GM12873 (cell line): ENCODE measurements at regions not wholly inside any gene's neighbourhood (a gene's known extent, or its start where the extent isn't known, plus 50 kb on each side); places are given as distances from the start of the nearest gene placed in this dataset.

ENCODE experiments used
- TF ChIP-seq, protein P1 (sequence below): IDR thresholded peaks from 2 replicates; pipeline ENCODE4 v1.5.1; 2012; ENCODE audit warnings: low read depth, mild to moderate bottlenecking, moderate library complexity, low read length, control low read depth; ENCODE audit not compliant: insufficient read depth; ENCODE audit errors: missing control alignments

DNA sequence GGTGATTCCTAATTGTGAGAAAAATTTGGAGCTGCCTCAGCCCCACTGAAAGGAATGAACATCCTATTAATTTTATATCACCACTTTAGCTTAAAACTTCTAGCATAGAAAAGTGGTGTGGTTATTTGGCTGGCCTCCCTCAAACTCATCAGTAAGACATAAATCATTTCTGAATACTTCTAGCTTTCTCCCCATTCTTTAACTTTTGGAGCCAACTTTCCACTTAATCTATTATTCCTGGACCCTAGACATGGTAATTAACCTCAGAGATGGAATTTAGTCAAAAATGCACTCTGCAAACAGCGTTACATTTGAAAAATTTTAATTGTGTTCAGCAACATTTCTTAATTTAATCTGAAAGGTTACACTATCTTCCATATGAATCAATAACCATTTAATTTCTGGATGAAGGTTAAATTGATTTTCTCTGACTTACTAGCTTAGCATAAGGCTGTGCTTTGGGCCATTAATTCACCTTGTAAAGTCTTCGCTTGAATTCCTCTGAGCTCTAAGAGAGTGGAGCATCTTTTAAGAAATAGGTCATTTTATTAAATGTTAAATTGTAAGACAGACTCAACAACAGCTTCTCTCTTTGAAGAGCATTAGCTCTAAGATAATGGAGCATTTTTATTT, 753.6 kb upstream of the STXBP6 start:
- TF ChIP-seq, protein P1, sequence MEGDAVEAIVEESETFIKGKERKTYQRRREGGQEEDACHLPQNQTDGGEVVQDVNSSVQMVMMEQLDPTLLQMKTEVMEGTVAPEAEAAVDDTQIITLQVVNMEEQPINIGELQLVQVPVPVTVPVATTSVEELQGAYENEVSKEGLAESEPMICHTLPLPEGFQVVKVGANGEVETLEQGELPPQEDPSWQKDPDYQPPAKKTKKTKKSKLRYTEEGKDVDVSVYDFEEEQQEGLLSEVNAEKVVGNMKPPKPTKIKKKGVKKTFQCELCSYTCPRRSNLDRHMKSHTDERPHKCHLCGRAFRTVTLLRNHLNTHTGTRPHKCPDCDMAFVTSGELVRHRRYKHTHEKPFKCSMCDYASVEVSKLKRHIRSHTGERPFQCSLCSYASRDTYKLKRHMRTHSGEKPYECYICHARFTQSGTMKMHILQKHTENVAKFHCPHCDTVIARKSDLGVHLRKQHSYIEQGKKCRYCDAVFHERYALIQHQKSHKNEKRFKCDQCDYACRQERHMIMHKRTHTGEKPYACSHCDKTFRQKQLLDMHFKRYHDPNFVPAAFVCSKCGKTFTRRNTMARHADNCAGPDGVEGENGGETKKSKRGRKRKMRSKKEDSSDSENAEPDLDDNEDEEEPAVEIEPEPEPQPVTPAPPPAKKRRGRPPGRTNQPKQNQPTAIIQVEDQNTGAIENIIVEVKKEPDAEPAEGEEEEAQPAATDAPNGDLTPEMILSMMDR, result no peak

GRCh38 chr14:25800841-25801240, 750.9 kb upstream of the STXBP6 start:
- TF ChIP-seq, protein P1, result no peak

GRCh38 chr14:25788252-25788651, 738.3 kb upstream of the STXBP6 start:
- TF ChIP-seq, protein P1, result no peak

DNA sequence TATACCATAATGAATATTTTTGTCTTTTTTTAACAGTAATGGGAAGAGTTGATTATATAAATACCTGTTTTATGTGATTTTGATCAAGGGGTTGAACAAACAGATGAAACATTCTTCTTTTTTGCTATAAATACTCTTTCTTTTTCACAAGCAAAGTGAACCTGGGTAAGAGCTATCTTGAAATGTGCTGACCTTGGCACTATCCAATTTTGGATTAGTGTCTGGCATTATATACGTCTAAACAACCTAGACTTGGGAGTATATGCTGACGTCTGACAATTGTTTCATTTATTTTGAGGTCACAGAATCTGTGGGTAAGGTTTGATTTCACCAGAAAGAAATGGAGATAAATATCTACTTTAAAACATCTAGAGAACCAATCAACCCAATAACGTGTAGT, 716.0 kb upstream of the STXBP6 start:
- TF ChIP-seq, protein P1, result no peak

DNA sequence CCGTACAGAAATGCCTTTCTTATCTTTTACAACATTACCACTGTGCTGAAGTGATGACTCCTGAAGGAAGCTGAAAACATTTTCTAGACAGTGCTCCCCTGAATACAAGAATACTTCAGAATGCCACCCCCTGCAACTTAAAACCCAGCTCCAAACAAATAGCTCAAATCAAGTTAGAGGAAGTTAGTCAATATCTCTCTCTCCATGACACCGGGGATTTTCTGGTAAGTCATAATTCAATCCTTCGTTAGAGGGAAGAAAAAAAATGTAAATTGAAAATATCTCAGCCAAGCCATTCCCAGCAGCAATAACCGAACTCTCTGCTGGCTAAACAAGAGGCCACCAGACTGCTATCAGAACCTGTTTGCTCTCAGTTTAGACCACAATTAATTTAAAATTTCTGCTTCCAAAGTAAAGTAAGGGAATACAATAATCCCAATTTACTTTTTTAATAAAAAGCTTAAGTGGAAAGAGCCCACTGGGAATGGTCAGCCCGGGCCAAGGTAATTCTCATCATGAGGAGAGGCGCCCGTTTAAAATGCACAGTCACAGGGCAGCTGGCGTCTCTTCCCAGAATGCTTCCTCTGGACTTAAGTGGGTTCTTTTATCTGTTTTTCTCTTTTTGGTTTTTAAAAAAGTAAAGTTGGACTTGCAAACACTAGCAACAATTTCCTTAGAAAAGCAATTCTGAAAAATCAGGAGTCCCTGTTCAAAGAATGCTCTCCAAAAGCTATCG, 710.1 kb upstream of the STXBP6 start:
- TF ChIP-seq, protein P1, result no peak

GRCh38 chr14:25759256-25759655, 709.3 kb upstream of the STXBP6 start:
- TF ChIP-seq, protein P1, result no peak

DNA sequence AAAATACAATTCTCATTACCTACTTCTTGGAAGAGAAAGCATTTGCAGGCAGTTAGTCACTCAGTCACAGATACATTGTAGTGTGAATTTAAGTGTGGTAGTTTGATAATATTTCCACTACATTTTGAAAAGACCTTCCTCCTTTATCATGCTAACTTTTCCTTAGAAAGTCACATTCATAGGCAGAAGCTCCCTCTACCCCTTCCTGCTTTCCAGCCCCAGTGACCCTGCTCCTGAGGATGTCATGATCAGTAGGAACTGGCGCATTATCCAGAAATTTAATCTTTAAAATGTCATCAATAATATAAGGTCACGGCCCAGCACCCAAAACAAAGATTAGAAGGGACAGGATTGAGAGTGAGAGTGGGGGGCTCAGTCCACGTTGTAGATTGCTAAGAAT, 707.4 kb upstream of the STXBP6 start:
- TF ChIP-seq, protein P1, result no peak
